HEK293T (cell line): ENCODE measurements at regions not wholly inside any gene's neighbourhood (a gene's known extent, or its start where the extent isn't known, plus 50 kb on each side); places are given as distances from the start of the nearest gene placed in this dataset.

ENCODE experiments used
- CTCF ChIA-PET: fragments of 350-600 bp; formaldehyde crosslinking; extraction: SDS; loops from one replicate; lab custom pipeline; 2021; ENCODE audit warnings: antibody characterized with exemption, inconsistent platforms; lab: Yijun Ruan, JAX
- POLR2A ChIA-PET: fragments of 350-600 bp; formaldehyde crosslinking; extraction: SDS; loops from one replicate; lab custom pipeline; 2020; ENCODE audit warnings: antibody characterized with exemption, inconsistent platforms; lab: Yijun Ruan, JAX
- DNase-seq: peaks from one replicate; pipeline ENCODE4 v3.0.0; 2012; ENCODE audit warnings: mixed read lengths; ENCODE audit errors: extremely low spot score
- ARNT ChIP-seq: fragments of 450-650 bp; IDR thresholded peaks from 2 replicates; pipeline ENCODE4 v1.6.1; 2017; ENCODE audit warnings: mild to moderate bottlenecking
- BHLHE40 ChIP-seq: fragments of 450-650 bp; IDR thresholded peaks from 2 replicates; pipeline ENCODE4 v1.6.1; 2016; ENCODE audit warnings: mild to moderate bottlenecking, moderate library complexity, borderline replicate concordance
- CTBP1 ChIP-seq: fragments of 450-650 bp; IDR thresholded peaks from 2 replicates; pipeline ENCODE4 v1.6.1; 2016; ENCODE audit warnings: borderline replicate concordance
- ELF4 ChIP-seq: fragments of 450-650 bp; IDR thresholded peaks from 2 replicates; pipeline ENCODE4 v1.6.1; 2017; ENCODE audit warnings: antibody characterized with exemption
- FOXA1 ChIP-seq: fragments of 450-650 bp; IDR thresholded peaks from 2 replicates; pipeline ENCODE4 v1.6.1; 2016; ENCODE audit warnings: mild to moderate bottlenecking
- FOXK2 ChIP-seq: fragments of 450-650 bp; IDR thresholded peaks from 2 replicates; pipeline ENCODE4 v1.6.1; 2016; ENCODE audit warnings: mild to moderate bottlenecking
- FOXM1 ChIP-seq: fragments of 450-650 bp; IDR thresholded peaks from 2 replicates; pipeline ENCODE4 v1.6.1; 2017; ENCODE audit warnings: mild to moderate bottlenecking, borderline replicate concordance
- HDGF ChIP-seq: fragments of 450-650 bp; IDR thresholded peaks from 2 replicates; pipeline ENCODE4 v1.6.1; 2017; ENCODE audit warnings: antibody characterized with exemption, borderline replicate concordance
- L3MBTL2 ChIP-seq: fragments of 450-650 bp; conservative IDR thresholded peaks from 2 replicates; pipeline ENCODE4 v1.6.1; 2016; ENCODE audit warnings: mild to moderate bottlenecking
- LEF1 ChIP-seq: fragments of 450-650 bp; IDR thresholded peaks from 2 replicates; pipeline ENCODE4 v1.6.1; 2017; ENCODE audit warnings: mild to moderate bottlenecking, borderline replicate concordance
- NFRKB ChIP-seq: fragments of 450-650 bp; IDR thresholded peaks from 2 replicates; pipeline ENCODE4 v1.6.1; 2016; ENCODE audit warnings: mild to moderate bottlenecking, moderate library complexity
- SP1 ChIP-seq: fragments of 450-650 bp; IDR thresholded peaks from 2 replicates; pipeline ENCODE4 v1.6.1; 2017
- SUZ12 ChIP-seq: fragments of 450-650 bp; IDR thresholded peaks from 2 replicates; pipeline ENCODE4 v1.6.1; 2016; ENCODE audit warnings: mild to moderate bottlenecking
- TARDBP ChIP-seq: fragments of 450-650 bp; IDR thresholded peaks from 2 replicates; pipeline ENCODE4 v1.6.1; 2016
- ZNF384 ChIP-seq: fragments of 450-650 bp; IDR thresholded peaks from 2 replicates; pipeline ENCODE4 v1.6.1; 2016
- TF ChIP-seq, protein P1 (sequence below): fragments of 450-650 bp; IDR thresholded peaks from 2 replicates; pipeline ENCODE4 v1.6.1; 2016

DNA sequence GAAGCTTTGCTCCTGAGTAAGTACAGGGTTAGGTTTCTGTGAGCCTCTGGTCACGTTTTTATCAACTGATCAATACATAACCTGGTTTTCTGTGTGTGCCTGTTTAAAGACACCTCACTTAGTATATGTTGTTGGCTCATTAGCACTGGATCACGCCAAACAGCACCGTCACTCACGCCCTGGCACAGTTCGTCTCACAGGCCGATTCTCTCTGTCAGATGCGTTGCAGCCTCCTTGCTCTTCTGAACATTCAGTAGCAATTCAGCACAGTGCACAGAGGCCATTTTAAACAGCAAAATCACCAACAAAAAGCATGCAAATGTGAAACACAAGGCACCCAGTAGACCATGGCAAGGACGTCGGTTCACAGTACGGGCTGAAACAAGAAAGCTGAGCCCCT lies 288.5 kb downstream of the IRS2 start:
- DNase-seq, result no peak
- CTCF ChIA-PET, result no interaction called here
- POLR2A ChIA-PET, result no interaction called here
- TF ChIP-seq TARDBP (no peak), HDGF (no peak), ELF4 (no peak), ZNF384 (no peak), BHLHE40 (no peak), FOXM1 (no peak), SUZ12 (no peak), ARNT (no peak), FOXA1 (no peak), CTBP1 (no peak), FOXK2 (no peak), NFRKB (no peak), SP1 (no peak), LEF1 (no peak), L3MBTL2 (no peak)
- TF ChIP-seq, protein P1, sequence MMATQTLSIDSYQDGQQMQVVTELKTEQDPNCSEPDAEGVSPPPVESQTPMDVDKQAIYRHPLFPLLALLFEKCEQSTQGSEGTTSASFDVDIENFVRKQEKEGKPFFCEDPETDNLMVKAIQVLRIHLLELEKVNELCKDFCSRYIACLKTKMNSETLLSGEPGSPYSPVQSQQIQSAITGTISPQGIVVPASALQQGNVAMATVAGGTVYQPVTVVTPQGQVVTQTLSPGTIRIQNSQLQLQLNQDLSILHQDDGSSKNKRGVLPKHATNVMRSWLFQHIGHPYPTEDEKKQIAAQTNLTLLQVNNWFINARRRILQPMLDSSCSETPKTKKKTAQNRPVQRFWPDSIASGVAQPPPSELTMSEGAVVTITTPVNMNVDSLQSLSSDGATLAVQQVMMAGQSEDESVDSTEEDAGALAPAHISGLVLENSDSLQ, result no peak

DNA sequence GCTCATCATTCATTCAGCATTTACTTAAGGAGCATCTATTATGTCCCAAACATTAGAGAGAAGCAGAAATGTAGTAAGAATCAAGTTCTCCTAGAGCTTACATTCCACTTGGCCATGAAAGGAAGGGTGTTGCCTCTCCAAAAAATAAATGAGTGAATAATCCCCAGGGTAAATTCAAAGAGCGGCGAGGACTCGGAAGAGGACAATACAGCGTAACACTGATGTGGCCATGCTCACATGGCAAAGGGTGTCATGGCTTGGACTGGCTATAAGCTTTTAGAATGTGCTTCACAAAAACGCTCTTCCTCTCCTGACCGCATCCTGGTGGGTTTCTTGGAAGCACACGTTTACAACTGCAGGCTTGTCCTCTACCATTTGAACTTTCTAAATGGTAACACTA lies 290.2 kb downstream of the IRS2 start:
- DNase-seq, result no peak
- CTCF ChIA-PET, result no interaction called here
- TF ChIP-seq SP1, result no peak
- TF ChIP-seq, protein P1, result no peak
- no peak for TF ChIP-seq BHLHE40
- TF ChIP-seq HDGF, result no peak
- TF ChIP-seq NFRKB, result no peak
- no peak for TF ChIP-seq TARDBP
- TF ChIP-seq ZNF384, result no peak
- TF ChIP-seq L3MBTL2, result no peak
- TF ChIP-seq SUZ12, result no peak
- TF ChIP-seq FOXK2, result no peak
- no peak for TF ChIP-seq LEF1
- TF ChIP-seq FOXA1, result no peak
- TF ChIP-seq ARNT, result no peak
- no peak for TF ChIP-seq ELF4
- TF ChIP-seq FOXM1, result no peak
- TF ChIP-seq CTBP1, result no peak
- POLR2A ChIA-PET, result no interaction called here

DNA sequence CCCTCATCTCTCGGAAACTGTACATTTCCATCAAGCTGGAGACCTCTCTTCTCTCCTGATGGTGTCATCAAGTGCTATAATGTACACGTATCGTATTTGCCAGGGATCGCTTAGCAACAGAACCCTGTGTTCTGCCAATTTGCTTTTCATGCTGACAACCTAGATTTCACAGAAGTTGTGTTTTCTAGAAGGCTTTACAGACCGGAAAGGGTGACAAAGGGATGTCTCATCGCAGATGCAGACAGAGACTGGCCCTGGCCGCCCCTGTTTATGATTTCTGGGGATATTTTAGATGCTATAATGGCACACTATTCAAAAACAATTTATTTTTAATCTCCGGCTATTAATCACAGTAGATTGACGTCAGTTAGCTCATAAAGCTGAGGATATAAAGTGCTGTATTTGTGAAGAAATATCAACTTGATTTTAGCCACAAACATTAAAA lies 291.4 kb downstream of the IRS2 start:
- POLR2A ChIA-PET, result no interaction called here
- no peak for TF ChIP-seq LEF1
- no peak for TF ChIP-seq CTBP1
- no peak for TF ChIP-seq ELF4
- TF ChIP-seq FOXM1, result no peak
- TF ChIP-seq, protein P1, result no peak
- DNase-seq, result no peak
- CTCF ChIA-PET, result no interaction called here

DNA sequence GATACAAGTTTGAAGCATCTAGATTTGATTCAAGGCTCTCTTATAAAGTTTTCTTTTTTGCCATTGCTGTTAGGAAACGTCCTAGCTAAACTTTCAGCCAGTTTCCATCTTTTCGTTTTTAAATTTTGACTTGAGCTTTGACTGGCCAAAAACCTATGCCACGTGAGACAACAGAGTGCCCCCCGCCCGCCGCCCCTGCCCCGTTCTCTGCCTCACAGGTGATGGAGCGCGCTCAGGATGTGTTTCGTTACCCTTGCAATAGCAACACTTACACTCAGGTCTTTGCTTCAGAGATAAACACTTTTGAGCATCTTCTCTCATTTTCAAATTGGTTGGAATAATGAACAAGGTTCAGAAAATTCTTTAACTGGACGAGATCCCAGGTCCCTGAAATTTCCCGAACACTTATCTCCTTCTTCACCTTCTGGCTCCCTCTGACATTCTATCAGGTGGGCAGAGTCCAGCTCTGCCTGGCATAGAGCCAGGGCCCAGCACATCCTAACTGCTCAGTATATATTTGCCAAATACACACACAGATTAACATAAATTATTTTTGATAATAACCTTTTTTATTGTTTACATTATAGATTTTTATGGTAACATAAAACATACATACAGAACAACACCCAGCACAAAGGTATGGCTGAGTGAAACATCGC lies 301.1 kb downstream of the IRS2 start:
- CTCF ChIA-PET, result no interaction called here

DNA sequence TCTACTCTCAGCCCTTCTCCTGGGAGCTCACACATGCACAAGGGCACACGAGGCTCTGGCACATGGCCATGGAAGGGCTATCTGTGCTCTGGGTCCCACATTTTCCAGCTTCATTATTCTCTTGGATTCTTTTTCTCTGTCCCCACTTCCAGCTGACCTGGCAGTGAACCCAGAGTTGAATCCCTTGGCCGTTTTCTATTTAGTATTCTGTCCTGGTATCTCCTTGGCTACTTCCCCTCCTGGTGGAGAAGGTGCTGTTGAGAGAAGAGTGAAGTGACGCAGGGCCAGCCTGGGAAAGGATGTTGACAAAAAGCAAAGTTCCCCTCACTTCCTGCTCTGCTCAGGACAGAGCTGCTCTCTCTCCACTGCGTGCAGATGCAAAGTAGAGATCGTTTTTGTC lies 303.1 kb downstream of the IRS2 start:
- ChIA-PET CTCF (no interaction called here), POLR2A (no interaction called here)
- DNase-seq, result no peak
- TF ChIP-seq LEF1 (no peak), FOXK2 (no peak), BHLHE40 (no peak), FOXM1 (no peak), SP1 (no peak), ARNT (no peak), NFRKB (no peak), FOXA1 (no peak), L3MBTL2 (no peak; the same call in 1 of the 2 replicates), CTBP1 (no peak), SUZ12 (no peak), TARDBP (no peak), ELF4 (no peak), ZNF384 (no peak)
- TF ChIP-seq, protein P1, result no peak

More for the DNA sequence above, 301.1 kb downstream of the IRS2 start:
- no peak for TF ChIP-seq SUZ12
- TF ChIP-seq, protein P1, result no peak
- no peak for TF ChIP-seq ARNT
- no peak for TF ChIP-seq HDGF
- TF ChIP-seq L3MBTL2, result no peak
- no peak for TF ChIP-seq ELF4
- no peak for DNase-seq
- POLR2A ChIA-PET, result no interaction called here
